Stomach (tissue), 4 donors: ENCODE measurements at regions not wholly inside any gene's neighbourhood (a gene's known extent, or its start where the extent isn't known, plus 50 kb on each side); places are given as distances from the start of the nearest gene placed in this dataset.

Source experiments
- CTCF ChIP-seq, 7 experiments: fragments of 450-650 bp in 4 of 7; fragments of 200-600 bp in 3 of 7; sonication (generic) in 3 of 7; IDR thresholded peaks; one replicate each; pipeline ENCODE4 v1.5.1; 2016 to 2019; ENCODE audit warnings: antibody characterized with exemption in 7 of 7, control low read depth in 2 of 7, mild to moderate bottlenecking in 1 of 7
- POLR2A ChIP-seq, 4 donors: fragments of 450-650 bp; IDR thresholded peaks; one replicate each; pipeline ENCODE4 v1.6.1; 2016; ENCODE audit warnings: antibody characterized with exemption in 4 of 4, control low read depth in 2 of 4, mild to moderate bottlenecking in 1 of 4, moderate library complexity in 1 of 4
- POLR2AphosphoS5 ChIP-seq, 3 donors: sonication (generic); formaldehyde crosslinking; IDR thresholded peaks; one replicate each; pipeline ENCODE4 v1.6.1; 2016; ENCODE audit warnings: antibody characterized with exemption in 3 of 3

- TF ChIP-seq CTCF (IDR thresholded peaks at IDR 0.05) (no peak), POLR2A (IDR thresholded peaks at IDR 0.05) (no peak), POLR2AphosphoS5 (IDR thresholded peaks at IDR 0.05) (no peak)
Observed at GRCh38 chr9:110030632-110031031, 177.3 kb downstream of the C9orf152 start.
